ENCODE measurements at regions not wholly inside any gene's neighbourhood (a gene's known extent, or its start where the extent isn't known, plus 50 kb on each side); places are given as distances from the start of the nearest gene placed in this dataset.

GRCh38 chr4:81745050-81745449 is 273.3 kb upstream of the RASGEF1B start:
- no peak for TF ChIP-seq POLR2A (IDR thresholded peaks at IDR 0.05)
- TF ChIP-seq, protein P1, sequence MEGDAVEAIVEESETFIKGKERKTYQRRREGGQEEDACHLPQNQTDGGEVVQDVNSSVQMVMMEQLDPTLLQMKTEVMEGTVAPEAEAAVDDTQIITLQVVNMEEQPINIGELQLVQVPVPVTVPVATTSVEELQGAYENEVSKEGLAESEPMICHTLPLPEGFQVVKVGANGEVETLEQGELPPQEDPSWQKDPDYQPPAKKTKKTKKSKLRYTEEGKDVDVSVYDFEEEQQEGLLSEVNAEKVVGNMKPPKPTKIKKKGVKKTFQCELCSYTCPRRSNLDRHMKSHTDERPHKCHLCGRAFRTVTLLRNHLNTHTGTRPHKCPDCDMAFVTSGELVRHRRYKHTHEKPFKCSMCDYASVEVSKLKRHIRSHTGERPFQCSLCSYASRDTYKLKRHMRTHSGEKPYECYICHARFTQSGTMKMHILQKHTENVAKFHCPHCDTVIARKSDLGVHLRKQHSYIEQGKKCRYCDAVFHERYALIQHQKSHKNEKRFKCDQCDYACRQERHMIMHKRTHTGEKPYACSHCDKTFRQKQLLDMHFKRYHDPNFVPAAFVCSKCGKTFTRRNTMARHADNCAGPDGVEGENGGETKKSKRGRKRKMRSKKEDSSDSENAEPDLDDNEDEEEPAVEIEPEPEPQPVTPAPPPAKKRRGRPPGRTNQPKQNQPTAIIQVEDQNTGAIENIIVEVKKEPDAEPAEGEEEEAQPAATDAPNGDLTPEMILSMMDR (IDR thresholded peaks at IDR 0.05) = no peak
- peaks cover 0 to 5% of the 10 kb centered on the region in 2 donors for H3K4me1 ChIP-seq (replicated peaks in 1 of 2)
- intact Hi-C loops (cut with DNase I) = no loop called here
- no peaks in the 10 kb centered on the region for H3K9me3 ChIP-seq (replicated peaks in 1 of 3)
- DNase-seq = no peak
- H3K4me3 ChIP-seq = no peak overlapping the region
- H3K36me3 ChIP-seq (replicated peaks in 1 of 2) = no peaks in the 10 kb centered on the region
- H3K27ac ChIP-seq = no peak overlapping the region
- H3K27me3 ChIP-seq = no peaks in the 10 kb centered on the region
- 44 to 70% (median 55%) methylated on average over 3 of the region's 3 CpGs for WGBS, 4 donors

DNA sequence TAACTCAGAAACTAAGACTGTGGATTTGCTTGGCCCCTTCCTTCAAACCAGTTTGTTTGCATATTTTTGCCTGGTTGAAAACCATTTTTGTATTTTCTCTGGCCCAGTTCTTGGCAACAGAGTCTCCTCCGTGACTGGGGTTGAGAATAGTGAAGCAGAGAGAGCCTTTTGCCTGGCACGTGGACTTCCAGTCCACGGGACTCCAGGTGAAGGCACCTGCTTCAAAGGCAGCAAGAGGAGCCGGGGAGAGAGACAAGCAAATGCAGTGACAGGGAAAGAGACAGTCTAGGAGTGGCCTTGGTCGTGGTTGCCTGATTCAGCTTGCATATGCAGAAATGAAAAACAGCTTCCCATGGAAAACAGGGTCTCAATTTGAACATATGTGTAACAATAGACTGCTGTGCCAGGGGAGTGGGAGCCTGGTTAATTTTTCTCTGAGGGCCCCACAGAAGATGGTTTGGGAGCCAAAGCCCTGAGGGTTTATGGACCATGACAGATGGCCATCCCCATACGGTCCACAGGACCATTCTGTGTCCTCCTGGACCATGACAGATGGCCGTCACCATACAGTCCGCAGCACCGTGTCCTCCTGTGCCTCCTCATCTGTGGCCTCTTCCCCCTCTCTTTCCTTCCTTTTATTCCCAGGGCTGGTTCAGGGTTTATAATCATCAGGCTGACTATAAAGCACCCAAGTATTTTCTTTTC is 272.2 kb upstream of the RASGEF1B start:
- 60 to 75% (median 70%) methylated on average over 9 of the region's 9 CpGs for WGBS, 4 donors
- H3K4me1 ChIP-seq (replicated peaks in 1 of 2) = peaks cover 0 to 5% of the 10 kb centered on the region in 2 donors
- H3K36me3 ChIP-seq (replicated peaks in 1 of 2) = no peaks in the 10 kb centered on the region
- no peak overlapping the region for H3K27ac ChIP-seq
- no peaks in the 10 kb centered on the region for H3K27me3 ChIP-seq
- no peak for DNase-seq
- H3K4me3 ChIP-seq = no peak overlapping the region
- H3K9me3 ChIP-seq (replicated peaks in 1 of 3) = no peaks in the 10 kb centered on the region
- no peak for TF ChIP-seq POLR2A (IDR thresholded peaks at IDR 0.05)
- TF ChIP-seq, protein P1 (IDR thresholded peaks at IDR 0.05) = no peak
- intact Hi-C loops (cut with DNase I) = no loop called here

DNA sequence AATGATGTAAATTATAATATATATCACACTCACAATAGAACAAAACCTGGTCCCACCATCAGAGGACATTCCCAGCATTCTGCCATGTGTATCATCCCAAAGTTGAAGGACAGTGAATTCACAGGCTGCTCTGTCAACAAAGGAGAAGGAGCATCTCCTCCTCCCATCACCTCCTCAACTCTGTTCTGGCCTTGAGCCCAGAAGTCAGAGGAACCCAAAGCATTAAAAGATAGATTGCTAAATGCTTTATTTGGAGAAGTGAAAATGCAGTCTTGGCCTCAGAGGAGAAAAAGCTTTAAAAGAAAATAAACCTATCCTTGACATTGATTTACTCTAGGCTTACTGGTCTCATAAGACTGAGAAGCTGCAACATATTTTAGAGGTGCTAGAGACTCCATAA is 268.8 kb upstream of the RASGEF1B start:
- H3K9me3 ChIP-seq (replicated peaks in 1 of 3) = no peaks in the 10 kb centered on the region
- H3K4me3 ChIP-seq = no peak overlapping the region
- DNase-seq = peak in 3 of 7 donors; percentile 16 to 32 (median 22)
- H3K4me1 ChIP-seq (replicated peaks in 1 of 2) = no peaks in the 10 kb centered on the region
- intact Hi-C loops (cut with DNase I) = no loop called here
- TF ChIP-seq, protein P1 (IDR thresholded peaks at IDR 0.05) = no peak
- no peak for TF ChIP-seq POLR2A (IDR thresholded peaks at IDR 0.05)
- H3K27me3 ChIP-seq = no peaks in the 10 kb centered on the region
- no peak overlapping the region for H3K27ac ChIP-seq
- no peaks in the 10 kb centered on the region for H3K36me3 ChIP-seq (replicated peaks in 1 of 2)

- intact Hi-C loops (cut with DNase I) = no loop called here
- no peak overlapping the region for H3K27ac ChIP-seq
- H3K27me3 ChIP-seq = no peaks in the 10 kb centered on the region
- H3K4me3 ChIP-seq = no peak overlapping the region
- H3K9me3 ChIP-seq (replicated peaks in 1 of 3) = no peaks in the 10 kb centered on the region
- TF ChIP-seq, protein P1 (IDR thresholded peaks at IDR 0.05) = no peak
- TF ChIP-seq POLR2A (IDR thresholded peaks at IDR 0.05) = no peak
- no peak for DNase-seq
- no peaks in the 10 kb centered on the region for H3K36me3 ChIP-seq (replicated peaks in 1 of 2)
- H3K4me1 ChIP-seq (replicated peaks in 1 of 2) = no peaks in the 10 kb centered on the region
Observed at GRCh38 chr4:81738891-81739290, 267.2 kb upstream of the RASGEF1B start.
